ENCODE measurements at regions not wholly inside any gene's neighbourhood (a gene's known extent, or its start where the extent isn't known, plus 50 kb on each side); places are given as distances from the start of the nearest gene placed in this dataset.

DNA sequence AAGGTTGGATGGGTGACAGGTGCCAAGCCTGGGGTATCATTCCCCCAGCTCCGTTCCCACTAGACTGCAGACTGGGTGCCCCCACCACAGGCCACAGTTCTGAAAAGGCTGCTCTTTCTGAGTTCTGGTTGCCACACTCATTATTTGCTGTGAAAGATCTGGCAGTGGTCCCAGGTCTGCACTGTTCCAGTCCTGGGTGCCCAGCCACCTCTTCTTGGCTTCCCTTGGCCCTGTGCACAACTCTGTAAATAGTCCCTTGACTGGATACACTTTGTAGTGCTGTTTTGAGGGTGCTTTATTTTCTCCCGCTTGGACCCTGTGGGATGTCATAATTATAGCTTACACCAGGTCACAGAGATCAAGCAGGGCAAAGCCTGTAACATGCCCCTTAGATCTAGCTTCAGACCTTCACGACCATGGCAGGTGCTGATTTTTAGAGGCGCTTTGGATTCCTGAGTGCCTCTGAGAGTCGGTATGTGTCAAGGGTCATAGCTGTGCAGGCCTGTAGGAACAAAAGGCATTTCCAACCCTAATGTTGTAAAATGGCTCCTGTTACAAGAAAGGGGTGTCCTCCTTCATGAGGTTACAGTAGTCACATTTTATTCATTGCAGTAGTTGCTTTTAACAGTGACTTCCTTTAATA is 344.9 kb downstream of the ICE1 start:
- TF ChIP-seq, protein P1, sequence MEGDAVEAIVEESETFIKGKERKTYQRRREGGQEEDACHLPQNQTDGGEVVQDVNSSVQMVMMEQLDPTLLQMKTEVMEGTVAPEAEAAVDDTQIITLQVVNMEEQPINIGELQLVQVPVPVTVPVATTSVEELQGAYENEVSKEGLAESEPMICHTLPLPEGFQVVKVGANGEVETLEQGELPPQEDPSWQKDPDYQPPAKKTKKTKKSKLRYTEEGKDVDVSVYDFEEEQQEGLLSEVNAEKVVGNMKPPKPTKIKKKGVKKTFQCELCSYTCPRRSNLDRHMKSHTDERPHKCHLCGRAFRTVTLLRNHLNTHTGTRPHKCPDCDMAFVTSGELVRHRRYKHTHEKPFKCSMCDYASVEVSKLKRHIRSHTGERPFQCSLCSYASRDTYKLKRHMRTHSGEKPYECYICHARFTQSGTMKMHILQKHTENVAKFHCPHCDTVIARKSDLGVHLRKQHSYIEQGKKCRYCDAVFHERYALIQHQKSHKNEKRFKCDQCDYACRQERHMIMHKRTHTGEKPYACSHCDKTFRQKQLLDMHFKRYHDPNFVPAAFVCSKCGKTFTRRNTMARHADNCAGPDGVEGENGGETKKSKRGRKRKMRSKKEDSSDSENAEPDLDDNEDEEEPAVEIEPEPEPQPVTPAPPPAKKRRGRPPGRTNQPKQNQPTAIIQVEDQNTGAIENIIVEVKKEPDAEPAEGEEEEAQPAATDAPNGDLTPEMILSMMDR (conservative IDR thresholded peaks at IDR 0.05) = no peak
- no peak for TF ChIP-seq ZFX (IDR thresholded peaks at IDR 0.05)
- no peak overlapping the region for H3K27ac ChIP-seq

DNA sequence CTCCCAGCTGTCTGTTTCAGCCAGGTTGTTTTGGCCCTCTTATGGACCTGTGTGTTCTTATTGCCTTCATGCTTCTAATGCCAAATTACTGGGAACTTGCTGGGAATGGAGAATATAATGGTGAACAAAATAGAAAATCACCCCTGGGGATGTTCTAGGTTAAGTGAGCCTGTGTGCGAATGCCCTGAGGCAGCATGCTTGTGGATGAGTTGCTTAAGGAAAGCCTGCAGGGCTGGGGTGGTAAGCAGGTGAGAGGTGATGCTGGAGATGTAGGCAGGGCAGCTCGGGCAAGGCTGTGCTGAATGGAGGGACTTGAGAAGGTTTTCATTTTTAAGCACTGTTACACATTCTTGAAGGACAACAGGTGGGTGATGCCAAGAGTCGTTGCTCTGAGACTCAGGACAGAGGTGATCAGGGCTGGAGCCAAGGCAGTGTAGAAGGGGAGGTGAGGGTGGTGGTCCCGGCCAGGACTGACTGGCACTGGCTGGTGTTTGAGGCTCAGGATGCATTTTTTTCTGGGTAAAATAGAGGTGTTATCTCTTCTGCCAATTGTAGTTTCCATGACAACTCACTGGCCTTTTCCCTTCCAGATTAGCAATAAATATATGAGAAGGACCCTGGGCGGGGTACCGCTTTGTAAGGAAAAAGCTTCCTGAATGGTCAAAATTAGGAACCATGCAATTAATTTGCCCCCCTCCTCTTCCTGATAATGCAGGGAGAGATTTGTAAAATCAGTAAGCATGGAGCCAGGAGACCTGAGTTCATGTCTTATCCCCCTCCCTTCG is 342.8 kb downstream of the ICE1 start:
- TF ChIP-seq ZFX (IDR thresholded peaks at IDR 0.05) = no peak
- TF ChIP-seq, protein P1 (conservative IDR thresholded peaks at IDR 0.05) = no peak
- H3K27ac ChIP-seq = no peak overlapping the region

DNA sequence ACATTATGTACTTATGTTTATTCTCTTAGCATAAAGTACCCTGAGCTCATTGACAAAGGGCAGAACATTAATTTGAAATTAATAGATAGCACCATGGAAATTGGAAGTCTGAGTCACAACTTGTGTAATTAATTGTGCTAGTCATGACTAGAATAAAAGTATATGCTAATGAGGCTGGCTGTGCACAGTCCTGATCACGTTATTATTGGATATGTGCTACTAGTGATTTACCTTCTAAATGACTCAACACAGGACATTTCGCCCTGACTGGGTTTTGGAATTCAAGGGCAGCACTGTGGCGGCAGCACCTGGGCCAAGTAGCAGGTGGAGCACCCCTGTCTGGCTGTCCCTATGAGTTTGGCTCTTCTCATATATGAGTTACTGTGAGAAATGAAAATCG is 341.8 kb downstream of the ICE1 start:
- no peak for TF ChIP-seq ZFX (IDR thresholded peaks at IDR 0.05)
- TF ChIP-seq, protein P1 (conservative IDR thresholded peaks at IDR 0.05) = no peak
- no peak overlapping the region for H3K27ac ChIP-seq

DNA sequence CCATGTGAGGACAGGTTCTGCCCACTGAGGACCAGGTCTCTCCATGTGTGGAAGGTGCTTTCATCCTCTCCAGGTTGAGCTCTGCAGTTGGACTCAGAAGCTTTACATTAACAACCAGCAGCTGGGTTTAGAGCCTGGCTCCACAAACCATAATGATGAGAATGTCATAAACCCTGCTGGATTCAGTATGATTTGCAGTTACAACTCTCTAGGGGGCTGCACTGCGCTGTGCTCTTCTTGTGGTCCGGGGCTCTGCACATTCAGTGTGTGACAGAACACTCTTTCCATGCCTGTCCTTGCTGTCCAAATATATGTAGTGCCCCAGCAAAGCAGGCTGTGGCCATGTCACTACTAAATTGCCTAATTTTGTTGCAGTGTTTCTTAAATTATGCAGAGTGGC is 334.3 kb downstream of the ICE1 start:
- no peak overlapping the region for H3K27ac ChIP-seq
- TF ChIP-seq, protein P1 (conservative IDR thresholded peaks at IDR 0.05) = no peak
- no peak for TF ChIP-seq ZFX (IDR thresholded peaks at IDR 0.05)

DNA sequence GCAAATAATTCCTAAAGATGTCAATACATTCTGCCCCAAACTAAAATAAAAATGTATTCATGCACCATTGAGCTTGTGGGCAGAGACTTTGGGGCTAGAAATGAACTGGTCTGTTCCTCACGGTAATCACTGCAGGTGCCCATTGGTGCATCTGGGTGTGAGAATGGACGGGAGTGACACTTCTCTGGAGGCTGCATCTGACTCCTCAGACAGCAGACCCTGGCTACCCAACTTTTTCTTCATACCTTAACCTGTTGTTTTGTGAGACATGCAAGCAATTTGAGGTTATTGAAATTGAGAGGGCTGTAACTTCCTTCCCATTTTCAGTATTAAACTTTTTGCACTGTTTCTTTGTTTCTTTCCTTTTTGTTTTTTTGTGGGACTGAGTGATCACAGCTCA is 333.4 kb downstream of the ICE1 start:
- TF ChIP-seq, protein P1 (conservative IDR thresholded peaks at IDR 0.05) = no peak
- TF ChIP-seq ZFX (IDR thresholded peaks at IDR 0.05) = no peak
- no peak overlapping the region for H3K27ac ChIP-seq

DNA sequence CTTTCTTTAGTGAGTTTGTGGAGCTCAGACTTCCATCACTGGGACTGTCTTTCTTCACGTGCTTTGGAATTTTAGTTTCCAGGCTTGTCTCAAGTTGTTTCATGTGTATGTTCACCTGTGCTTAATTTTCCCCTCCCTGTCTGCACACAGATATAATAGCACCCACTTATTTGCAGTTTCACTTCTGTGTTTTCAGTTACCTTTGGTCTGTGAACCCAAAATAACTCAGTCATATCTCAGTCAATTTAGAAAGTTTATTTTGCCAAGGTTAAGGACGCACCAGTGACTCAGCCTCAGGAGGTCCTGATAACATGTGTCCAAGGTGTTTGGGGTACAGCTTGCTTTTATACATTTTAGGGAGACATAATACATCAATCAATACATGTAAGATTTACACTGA is 330.4 kb downstream of the ICE1 start:
- H3K27ac ChIP-seq = no peak overlapping the region
- TF ChIP-seq ZFX (IDR thresholded peaks at IDR 0.05) = no peak
- TF ChIP-seq, protein P1 (conservative IDR thresholded peaks at IDR 0.05) = no peak

DNA sequence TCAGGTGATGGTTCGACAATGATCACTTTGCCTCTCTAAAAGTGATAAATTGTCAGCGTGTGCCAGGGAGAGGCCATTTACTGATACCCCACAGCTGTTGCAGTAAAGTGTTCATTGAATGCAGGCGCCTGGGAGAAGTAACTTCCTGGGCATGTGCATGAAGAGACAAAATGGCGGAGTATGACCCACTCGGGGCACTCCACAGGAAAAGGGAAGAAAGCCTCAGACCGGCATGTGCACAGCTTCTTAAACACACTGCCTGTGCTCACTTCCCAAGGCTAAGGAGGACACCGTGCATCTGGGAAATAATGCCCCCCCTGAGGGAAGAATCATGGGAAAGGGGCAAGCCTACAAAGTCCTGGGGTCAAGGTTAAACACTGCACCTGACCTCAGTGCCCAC is 329.5 kb downstream of the ICE1 start:
- TF ChIP-seq ZFX (IDR thresholded peaks at IDR 0.05) = no peak
- TF ChIP-seq, protein P1 (conservative IDR thresholded peaks at IDR 0.05) = no peak
- H3K27ac ChIP-seq = no peak overlapping the region
